ENCODE measurements at regions not wholly inside any gene's neighbourhood (a gene's known extent, or its start where the extent isn't known, plus 50 kb on each side); places are given as distances from the start of the nearest gene placed in this dataset.

- TF ChIP-seq ZIC2 (tag by site-specific recombination; IDR thresholded peaks at IDR 0.05) (peak; percentile 59), EGR2 (tag by site-specific recombination; IDR thresholded peaks at IDR 0.05; ENCODE audit: low read depth) (no peak), ZNF132 (tag by site-specific recombination; IDR thresholded peaks at IDR 0.05; ENCODE audit: borderline replicate concordance) (no peak), OSR2 (tag by site-specific recombination; IDR thresholded peaks at IDR 0.05) (peak; percentile 74), ZNF335 (tag by site-specific recombination; conservative IDR thresholded peaks at IDR 0.05) (peak; percentile 74), ZBTB44 (tag by site-specific recombination; IDR thresholded peaks at IDR 0.05) (peak; percentile 67; the same call in 1 of the 2 replicates), PATZ1 (tag by site-specific recombination; IDR thresholded peaks at IDR 0.05) (peak; percentile 35; the same call in 1 of the 2 replicates), ZFP41 (tag by site-specific recombination; IDR thresholded peaks at IDR 0.05; ENCODE audit: borderline replicate concordance) (no peak), ZNF544 (tag by site-specific recombination; IDR thresholded peaks at IDR 0.05) (peak; percentile 92), ZNF600 (tag by site-specific recombination; IDR thresholded peaks at IDR 0.05) (0 out of 2 replicates have a peak, but pooled peaks have one; percentile 30), ZFHX2 (tag by site-specific recombination; conservative IDR thresholded peaks at IDR 0.05) (peak; percentile 50), ZNF692 (tag by site-specific recombination; IDR thresholded peaks at IDR 0.05) (0 out of 2 replicates have a peak, but pooled peaks have one; percentile 22), PRDM4 (tag by site-specific recombination; IDR thresholded peaks at IDR 0.05) (peak; percentile 49; the same call in 1 of the 2 replicates), BCL6B (tag by site-specific recombination; IDR thresholded peaks at IDR 0.05) (peak; percentile 51; the same call in 1 of the 2 replicates)
Measured at GRCh38 chr6:41449399-41450245, 96.6 kb upstream of the FOXP4 start (continued).

- Histone ChIP-seq H3K27ac (ENCODE audit: extremely low read depth, low read depth, low read length) (peak overlapping the region; percentile 34; the same call in 1 of the 2 replicates), H3K9me3 (ENCODE audit: control insufficient read depth, insufficient read depth, low read depth, low read length) (no peaks in the 10 kb centered on the region), H3K36me3 (ENCODE audit: control insufficient read depth in 2 of 2, insufficient read depth in 1 of 2, low read length in 2 of 2) (no peaks in the 10 kb centered on the region), H3K4me3 (ENCODE audit: low read depth, low read length) (no peak overlapping the region), H3K4me1 (ENCODE audit: control insufficient read depth, insufficient read depth, low read length) (peaks cover 19% of the 10 kb centered on the region)
- CTCF ChIA-PET: interaction anchor here (0.5 to 8.7 kb wide), 8 partner anchors 8 to 214 kb away, joined by 3 to 51 read pairs (median 4); no protein-coding TSS in a partner anchor
- POLR2A ChIA-PET: interaction anchor here (0.9 to 1.7 kb wide), 2 partner anchors 9 to 11 kb away, joined by 3 to 4 read pairs; no protein-coding TSS in a partner anchor
- TF ChIP-seq TRIM28 (IDR thresholded peaks at IDR 0.05; ENCODE audit: borderline replicate concordance, low read length): no peak
- no peak for TF ChIP-seq ZNF366 (tag by site-specific recombination; conservative IDR thresholded peaks at IDR 0.05)
- no peak for TF ChIP-seq ZFP41 (tag by site-specific recombination; IDR thresholded peaks at IDR 0.05; ENCODE audit: borderline replicate concordance)
- no peak for TF ChIP-seq ZNF585B (tag by site-specific recombination; IDR thresholded peaks at IDR 0.05)
- TF ChIP-seq SALL2 (tag by site-specific recombination; IDR thresholded peaks at IDR 0.05; ENCODE audit: borderline replicate concordance): no peak
- TF ChIP-seq ZNF596 (tag by site-specific recombination; IDR thresholded peaks at IDR 0.05): no peak
- no peak for TF ChIP-seq ZNF266 (tag by site-specific recombination; IDR thresholded peaks at IDR 0.05; ENCODE audit: low read depth)
- TF ChIP-seq ZNF133 (tag by site-specific recombination; IDR thresholded peaks at IDR 0.05): no peak
- no peak for TF ChIP-seq ATF2 (tag by site-specific recombination; IDR thresholded peaks at IDR 0.05; ENCODE audit: low read depth)
- TF ChIP-seq MYNN (tag by site-specific recombination; IDR thresholded peaks at IDR 0.05; ENCODE audit: borderline replicate concordance): no peak
- TF ChIP-seq GLIS1 (tag by site-specific recombination; IDR thresholded peaks at IDR 0.05): no peak
- TF ChIP-seq ZBTB20 (tag by site-specific recombination; IDR thresholded peaks at IDR 0.05): no peak
Measured at GRCh38 chr6:41450581-41450980, 95.6 kb upstream of the FOXP4 start.
